ENCODE measurements at regions not wholly inside any gene's neighbourhood (a gene's known extent, or its start where the extent isn't known, plus 50 kb on each side); places are given as distances from the start of the nearest gene placed in this dataset.

- DNase-seq, result no peak
These were observed 50.0 kb upstream of the LYVE1 start for GRCh38 chr11:10618490-10618889.

All from suppressor macrophage treated with lipopolysaccharide for 4 hours (primary cell).